ENCODE measurements at regions not wholly inside any gene's neighbourhood (a gene's known extent, or its start where the extent isn't known, plus 50 kb on each side); places are given as distances from the start of the nearest gene placed in this dataset.

GRCh38 chr18:56380685-56381084 lies 257.7 kb downstream of the TXNL1 start:
- no peak for TF ChIP-seq CTCF (IDR thresholded peaks at IDR 0.05; ENCODE audit: unreplicated experiment in 3 of 3)
- no peak overlapping the region for H3K4me3 Mint-ChIP-seq
- H3K9me3 Mint-ChIP-seq = no peaks in the 10 kb centered on the region
- no peaks in the 10 kb centered on the region for H3K4me1 Mint-ChIP-seq
- no peaks in the 10 kb centered on the region for H3K27me3 Mint-ChIP-seq (ENCODE audit: low read depth)
- H3K36me3 Mint-ChIP-seq (ENCODE audit: low read depth) = no peaks in the 10 kb centered on the region
- no peak overlapping the region for H3K27ac Mint-ChIP-seq

- Mint-ChIP-seq H3K4me1 (no peaks in the 10 kb centered on the region), H3K27me3 (ENCODE audit: low read depth) (peaks cover 5% of the 10 kb centered on the region), H3K36me3 (ENCODE audit: low read depth) (no peaks in the 10 kb centered on the region), H3K27ac (no peak overlapping the region), H3K9me3 (no peaks in the 10 kb centered on the region), H3K4me3 (no peak overlapping the region)
- TF ChIP-seq CTCF (IDR thresholded peaks at IDR 0.05; ENCODE audit: unreplicated experiment in 3 of 3) = no peak
These were observed 259.1 kb downstream of the TXNL1 start for GRCh38 chr18:56379256-56379655.

GRCh38 chr18:56377231-56377630 lies 261.2 kb downstream of the TXNL1 start:
- H3K4me1 Mint-ChIP-seq = no peaks in the 10 kb centered on the region
- H3K4me3 Mint-ChIP-seq = no peak overlapping the region
- peak overlapping the region in 1 of 3 experiments; percentile 42 for H3K27ac Mint-ChIP-seq
- peaks cover 5% of the 10 kb centered on the region for H3K27me3 Mint-ChIP-seq (ENCODE audit: low read depth)
- no peaks in the 10 kb centered on the region for H3K9me3 Mint-ChIP-seq
- no peaks in the 10 kb centered on the region for H3K36me3 Mint-ChIP-seq (ENCODE audit: low read depth)
- TF ChIP-seq CTCF (IDR thresholded peaks at IDR 0.05; ENCODE audit: unreplicated experiment in 3 of 3) = no peak

GRCh38 chr18:56374007-56374655 lies 264.3 kb downstream of the TXNL1 start:
- H3K4me3 Mint-ChIP-seq = no peak overlapping the region
- TF ChIP-seq CTCF (IDR thresholded peaks at IDR 0.05; ENCODE audit: unreplicated experiment in 3 of 3) = no peak

GRCh38 chr18:56373601-56374000 lies 264.8 kb downstream of the TXNL1 start:
- H3K27ac Mint-ChIP-seq = no peak overlapping the region

More at GRCh38 chr18:56374007-56374655, 264.3 kb downstream of the TXNL1 start:
- H3K4me1 Mint-ChIP-seq = no peaks in the 10 kb centered on the region
- H3K27me3 Mint-ChIP-seq (ENCODE audit: low read depth) = peaks cover 5% of the 10 kb centered on the region
- no peak overlapping the region for H3K27ac Mint-ChIP-seq
- H3K9me3 Mint-ChIP-seq = no peaks in the 10 kb centered on the region
- no peaks in the 10 kb centered on the region for H3K36me3 Mint-ChIP-seq (ENCODE audit: low read depth)

More at GRCh38 chr18:56373601-56374000, 264.8 kb downstream of the TXNL1 start:
- Mint-ChIP-seq H3K4me1 (no peaks in the 10 kb centered on the region), H3K9me3 (no peaks in the 10 kb centered on the region), H3K27me3 (ENCODE audit: low read depth) (peaks cover 5% of the 10 kb centered on the region), H3K36me3 (ENCODE audit: low read depth) (no peaks in the 10 kb centered on the region), H3K4me3 (no peak overlapping the region)
- TF ChIP-seq CTCF (IDR thresholded peaks at IDR 0.05; ENCODE audit: unreplicated experiment in 3 of 3) = no peak

Measured in nephron (organoid).